ENCODE measurements at regions not wholly inside any gene's neighbourhood (a gene's known extent, or its start where the extent isn't known, plus 50 kb on each side); places are given as distances from the start of the nearest gene placed in this dataset.

DNA sequence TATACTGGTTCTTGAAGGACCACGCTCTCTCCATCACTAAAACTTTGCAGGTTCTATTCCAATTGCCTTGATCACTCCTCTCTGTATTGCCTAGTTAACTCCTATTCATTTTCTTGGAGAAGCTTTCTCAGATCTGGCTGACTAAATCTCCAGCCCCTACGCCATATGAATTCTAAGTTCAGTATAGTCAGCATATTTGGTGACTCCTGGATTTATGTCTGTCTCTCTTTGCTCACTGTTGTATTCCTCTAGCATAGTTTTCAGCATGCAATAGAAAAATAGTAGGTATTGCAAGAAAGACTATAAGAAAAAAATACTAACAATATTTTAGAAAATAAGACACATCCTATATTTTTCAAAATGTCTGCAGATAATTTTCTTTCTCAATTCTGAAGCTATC is 579.7 kb downstream of the CDH11 start:
- no peaks in the 10 kb centered on the region for H3K4me1 Mint-ChIP-seq (ENCODE audit: low read depth)

GRCh38 chr16:64541621-64542020 is 580.2 kb downstream of the CDH11 start:
- Mint-ChIP-seq H3K27me3 (ENCODE audit: low read depth) (no peaks in the 10 kb centered on the region), H3K9me3 (peaks cover 18% of the 10 kb centered on the region), H3K36me3 (ENCODE audit: low read depth) (no peaks in the 10 kb centered on the region), H3K4me1 (ENCODE audit: low read depth) (no peaks in the 10 kb centered on the region), H3K27ac (no peak overlapping the region), H3K4me3 (no peak overlapping the region)
- intact Hi-C loops (cut with micrococcal nuclease): no loop called here
- CTCF ChIA-PET: no interaction called here
- DNase-seq: no peak

More for the DNA sequence above, 579.7 kb downstream of the CDH11 start:
- Mint-ChIP-seq H3K27ac (no peak overlapping the region), H3K9me3 (peaks cover 20% of the 10 kb centered on the region), H3K4me3 (no peak overlapping the region), H3K36me3 (ENCODE audit: low read depth) (no peaks in the 10 kb centered on the region), H3K27me3 (ENCODE audit: low read depth) (no peaks in the 10 kb centered on the region)
- CTCF ChIA-PET: no interaction called here
- intact Hi-C loops (cut with micrococcal nuclease): no loop called here
- no peak for DNase-seq

DNA sequence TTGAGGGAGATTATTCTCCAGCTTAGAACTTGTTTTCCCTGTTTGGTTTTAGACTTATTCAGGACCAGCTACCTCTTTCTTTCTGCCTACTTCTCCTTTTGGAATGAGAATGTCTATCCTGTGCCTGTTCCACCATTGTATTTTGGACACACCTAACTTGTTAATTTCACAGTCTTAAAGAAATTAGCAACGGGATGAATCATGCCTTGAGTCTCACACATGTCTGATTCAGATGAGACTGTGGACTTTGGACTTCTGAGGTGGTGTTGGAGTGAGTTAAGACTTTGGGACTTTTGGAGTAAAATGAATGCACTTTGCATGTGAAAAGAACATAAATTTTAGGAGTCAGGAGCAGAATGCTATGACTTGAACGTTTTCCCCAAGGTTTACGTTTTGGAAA is 581.4 kb downstream of the CDH11 start:
- no peaks in the 10 kb centered on the region for H3K4me1 Mint-ChIP-seq (ENCODE audit: low read depth)
- CTCF ChIA-PET: no interaction called here
- H3K27me3 Mint-ChIP-seq (ENCODE audit: low read depth): no peaks in the 10 kb centered on the region
- no peak overlapping the region for H3K4me3 Mint-ChIP-seq
- no peak overlapping the region for H3K27ac Mint-ChIP-seq
- intact Hi-C loops (cut with micrococcal nuclease): no loop called here
- DNase-seq: no peak
- H3K9me3 Mint-ChIP-seq: peaks cover 17% of the 10 kb centered on the region
- H3K36me3 Mint-ChIP-seq (ENCODE audit: low read depth): no peaks in the 10 kb centered on the region

GRCh38 chr16:64539811-64540371 is 582.0 kb downstream of the CDH11 start:
- intact Hi-C loops (cut with micrococcal nuclease): no loop called here
- no peaks in the 10 kb centered on the region for H3K27me3 Mint-ChIP-seq (ENCODE audit: low read depth)
- peaks cover 14% of the 10 kb centered on the region for H3K9me3 Mint-ChIP-seq
- DNase-seq: no peak
- H3K4me1 Mint-ChIP-seq (ENCODE audit: low read depth): no peaks in the 10 kb centered on the region
- no peak overlapping the region for H3K27ac Mint-ChIP-seq
- H3K4me3 Mint-ChIP-seq: no peak overlapping the region
- CTCF ChIA-PET: no interaction called here
- no peaks in the 10 kb centered on the region for H3K36me3 Mint-ChIP-seq (ENCODE audit: low read depth)

DNA sequence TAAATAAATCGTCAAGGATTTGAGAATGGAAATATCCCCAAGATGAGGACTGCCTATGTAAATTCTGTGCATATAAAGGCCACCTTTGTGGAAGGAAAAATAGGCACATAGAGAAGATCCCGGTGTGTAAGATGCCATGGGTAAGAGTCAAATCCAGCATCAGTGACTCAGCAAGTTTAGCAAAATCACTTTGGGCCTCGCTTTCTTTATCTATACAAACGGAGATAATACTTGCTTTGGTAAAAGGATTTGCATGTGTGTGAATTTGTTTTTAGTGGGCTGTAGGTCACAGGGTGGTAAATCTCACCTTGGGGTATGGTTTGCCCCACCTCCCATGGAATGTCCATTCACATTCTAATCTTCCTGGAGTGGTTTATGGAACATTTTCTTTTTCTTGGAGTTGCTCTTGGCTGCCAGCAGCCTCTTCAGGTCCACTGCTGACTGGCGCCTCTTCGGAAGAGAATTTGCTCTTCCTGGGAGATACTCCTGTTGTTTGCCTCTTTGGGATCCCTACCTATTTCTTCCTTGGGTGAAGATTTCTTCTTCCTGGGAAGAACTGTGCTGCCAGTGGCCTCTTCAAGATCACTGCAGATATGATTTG is 587.6 kb downstream of the CDH11 start:
- no peaks in the 10 kb centered on the region for H3K4me1 Mint-ChIP-seq (ENCODE audit: low read depth)
- H3K4me3 Mint-ChIP-seq: no peak overlapping the region
- H3K9me3 Mint-ChIP-seq: peaks cover 16% of the 10 kb centered on the region
- CTCF ChIA-PET: no interaction called here
- no peaks in the 10 kb centered on the region for H3K27me3 Mint-ChIP-seq (ENCODE audit: low read depth)
- intact Hi-C loops (cut with micrococcal nuclease): no loop called here
- H3K27ac Mint-ChIP-seq: no peak overlapping the region
- no peak for DNase-seq
- no peaks in the 10 kb centered on the region for H3K36me3 Mint-ChIP-seq (ENCODE audit: low read depth)

DNA sequence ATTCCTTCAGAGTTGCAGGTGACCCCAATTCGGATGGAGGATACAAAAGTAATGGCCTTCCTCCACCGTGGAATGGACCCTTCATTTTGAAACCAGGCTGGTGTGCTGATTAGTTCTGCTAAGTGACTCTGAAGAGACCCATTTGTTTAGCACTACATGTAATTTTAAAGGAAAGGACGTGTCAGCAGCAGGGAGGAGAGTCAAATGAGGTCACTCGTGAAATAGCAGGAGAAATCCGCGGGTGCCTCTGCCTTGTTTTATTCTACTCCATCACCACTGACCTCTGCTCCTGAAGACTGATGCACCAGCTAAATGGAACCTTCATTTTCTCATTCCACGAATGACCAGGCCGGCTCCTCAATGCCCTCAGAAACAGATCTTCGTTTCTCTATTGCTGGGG is 589.2 kb downstream of the CDH11 start:
- Mint-ChIP-seq H3K27ac (no peak overlapping the region), H3K4me1 (ENCODE audit: low read depth) (no peaks in the 10 kb centered on the region), H3K9me3 (peaks cover 14% of the 10 kb centered on the region), H3K27me3 (ENCODE audit: low read depth) (no peaks in the 10 kb centered on the region), H3K4me3 (no peak overlapping the region), H3K36me3 (ENCODE audit: low read depth) (no peaks in the 10 kb centered on the region)
- intact Hi-C loops (cut with micrococcal nuclease): no loop called here
- no peak for DNase-seq
- CTCF ChIA-PET: no interaction called here

- Mint-ChIP-seq H3K4me3 (no peak overlapping the region), H3K27me3 (ENCODE audit: low read depth) (no peaks in the 10 kb centered on the region), H3K9me3 (peaks cover 12% of the 10 kb centered on the region), H3K27ac (no peak overlapping the region), H3K36me3 (ENCODE audit: low read depth) (no peaks in the 10 kb centered on the region), H3K4me1 (ENCODE audit: low read depth) (no peaks in the 10 kb centered on the region)
- intact Hi-C loops (cut with micrococcal nuclease): no loop called here
- CTCF ChIA-PET: no interaction called here
- no peak for DNase-seq
These were observed 589.7 kb downstream of the CDH11 start for GRCh38 chr16:64532117-64532516.

- Mint-ChIP-seq H3K4me1 (ENCODE audit: low read depth) (no peaks in the 10 kb centered on the region), H3K27ac (no peak overlapping the region), H3K27me3 (ENCODE audit: low read depth) (no peaks in the 10 kb centered on the region), H3K9me3 (peaks cover 14% of the 10 kb centered on the region), H3K4me3 (no peak overlapping the region), H3K36me3 (ENCODE audit: low read depth) (no peaks in the 10 kb centered on the region)
- DNase-seq: no peak
- intact Hi-C loops (cut with micrococcal nuclease): no loop called here
- CTCF ChIA-PET: no interaction called here
These were observed 590.5 kb downstream of the CDH11 start for GRCh38 chr16:64531401-64531800.

GRCh38 chr16:64522548-64522947 is 599.3 kb downstream of the CDH11 start:
- CTCF ChIA-PET: no interaction called here
- H3K27ac Mint-ChIP-seq: no peak overlapping the region
- H3K4me3 Mint-ChIP-seq: no peak overlapping the region
- H3K27me3 Mint-ChIP-seq (ENCODE audit: low read depth): no peaks in the 10 kb centered on the region
- DNase-seq: no peak
- peaks cover 9% of the 10 kb centered on the region for H3K9me3 Mint-ChIP-seq
- H3K36me3 Mint-ChIP-seq (ENCODE audit: low read depth): no peaks in the 10 kb centered on the region
- no peaks in the 10 kb centered on the region for H3K4me1 Mint-ChIP-seq (ENCODE audit: low read depth)
- intact Hi-C loops (cut with micrococcal nuclease): no loop called here

DNA sequence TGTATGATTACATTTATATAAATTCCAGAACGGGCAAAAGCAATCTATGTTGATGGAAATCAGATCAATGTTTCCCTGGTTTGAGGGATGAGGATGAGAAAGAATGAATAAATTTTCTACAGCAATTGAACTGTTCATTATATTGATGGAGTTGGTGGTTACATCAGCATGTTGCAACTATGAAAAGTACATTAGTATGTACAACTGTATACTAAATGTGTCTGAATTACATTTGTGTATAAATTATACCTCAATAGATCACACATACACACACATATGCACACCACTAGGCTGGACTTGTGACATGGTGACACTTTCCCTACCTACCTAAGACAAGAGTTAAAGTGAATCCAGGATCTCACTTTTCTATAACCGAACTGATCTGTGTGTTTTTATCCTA is 608.0 kb downstream of the CDH11 start:
- H3K27ac Mint-ChIP-seq: no peak overlapping the region
- no peak overlapping the region for H3K4me3 Mint-ChIP-seq
- H3K4me1 Mint-ChIP-seq (ENCODE audit: low read depth): no peaks in the 10 kb centered on the region
- CTCF ChIA-PET: no interaction called here
- no peak for DNase-seq
- intact Hi-C loops (cut with micrococcal nuclease): no loop called here
- no peaks in the 10 kb centered on the region for H3K36me3 Mint-ChIP-seq (ENCODE audit: low read depth)
- H3K9me3 Mint-ChIP-seq: peaks cover 6% of the 10 kb centered on the region
- no peaks in the 10 kb centered on the region for H3K27me3 Mint-ChIP-seq (ENCODE audit: low read depth)

GRCh38 chr16:64507240-64508024 is 614.4 kb downstream of the CDH11 start:
- Mint-ChIP-seq H3K4me1 (ENCODE audit: low read depth) (no peaks in the 10 kb centered on the region), H3K27me3 (ENCODE audit: low read depth) (no peaks in the 10 kb centered on the region)
- intact Hi-C loops (cut with micrococcal nuclease): no loop called here

GRCh38 chr16:64499211-64499610 is 622.7 kb downstream of the CDH11 start:
- H3K27ac Mint-ChIP-seq: no peak overlapping the region
- peaks cover 15% of the 10 kb centered on the region for H3K9me3 Mint-ChIP-seq
- intact Hi-C loops (cut with micrococcal nuclease): no loop called here
- no peaks in the 10 kb centered on the region for H3K36me3 Mint-ChIP-seq (ENCODE audit: low read depth)
- DNase-seq: no peak
- no peaks in the 10 kb centered on the region for H3K4me1 Mint-ChIP-seq (ENCODE audit: low read depth)
- no peaks in the 10 kb centered on the region for H3K27me3 Mint-ChIP-seq (ENCODE audit: low read depth)
- no peak overlapping the region for H3K4me3 Mint-ChIP-seq
- CTCF ChIA-PET: no interaction called here

More at GRCh38 chr16:64507240-64508024, 614.4 kb downstream of the CDH11 start:
- no peak for DNase-seq
- H3K36me3 Mint-ChIP-seq (ENCODE audit: low read depth): no peaks in the 10 kb centered on the region
- no peak overlapping the region for H3K27ac Mint-ChIP-seq
- CTCF ChIA-PET: no interaction called here
- peaks cover 21% of the 10 kb centered on the region for H3K9me3 Mint-ChIP-seq
- no peak overlapping the region for H3K4me3 Mint-ChIP-seq

DNA sequence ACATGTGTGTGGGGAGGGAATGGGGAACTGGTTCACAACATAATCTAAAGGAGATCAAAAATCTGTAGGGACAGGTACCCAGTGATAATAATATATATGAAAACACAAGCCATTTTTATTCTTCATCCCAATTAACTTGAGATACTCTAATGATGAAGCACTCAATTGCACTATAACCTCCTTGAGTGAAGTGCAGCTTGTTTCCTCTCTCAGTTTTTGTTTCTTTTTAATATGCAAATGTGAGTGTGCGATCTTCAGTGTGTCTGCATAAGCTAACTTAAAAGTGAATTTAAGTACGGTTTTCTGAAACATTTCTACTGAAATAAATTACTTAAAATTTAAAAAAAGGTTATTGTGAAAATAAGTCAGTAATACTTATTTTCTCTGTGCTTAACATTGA is 623.5 kb downstream of the CDH11 start:
- H3K36me3 Mint-ChIP-seq (ENCODE audit: low read depth): no peaks in the 10 kb centered on the region
- intact Hi-C loops (cut with micrococcal nuclease): no loop called here
- peaks cover 9% of the 10 kb centered on the region for H3K9me3 Mint-ChIP-seq
- CTCF ChIA-PET: no interaction called here
- H3K4me3 Mint-ChIP-seq: no peak overlapping the region
- H3K4me1 Mint-ChIP-seq (ENCODE audit: low read depth): no peaks in the 10 kb centered on the region
- no peak overlapping the region for H3K27ac Mint-ChIP-seq
- H3K27me3 Mint-ChIP-seq (ENCODE audit: low read depth): no peaks in the 10 kb centered on the region
- no peak for DNase-seq
